ENCODE measurements at regions not wholly inside any gene's neighbourhood (a gene's known extent, or its start where the extent isn't known, plus 50 kb on each side); places are given as distances from the start of the nearest gene placed in this dataset.
A peak's percentile ranks its signal among the peaks of the same experiment; 100 is the strongest.
"Not testable (repeated sequence)": the region's sequence is repeated elsewhere in the genome, so short reads cannot be mapped to it uniquely, and the experiment has no call there.

- Histone ChIP-seq H3K4me1 (replicated peaks in 1 of 2) (no peaks in the 10 kb centered on the region), H3K27ac (no peak overlapping the region), H3K4me3 (no peak overlapping the region)
- ATAC-seq (replicated peaks in 6 of 8): no peak
- 24 to 97% (median 78%) methylated on average over 2 to 5 of the region's 5 CpGs for WGBS, 10 experiments
- in situ Hi-C loops (cut with MboI; ENCODE audit: low pct_unique_long_range_greater_than_20kb in 2 of 9, low sequenced_read_pairs in 9 of 9, unreplicated experiment in 9 of 9): no loop called here
These were observed 640.8 kb downstream of the TRIML1 start for GRCh38 chr4:188780028-188780427.

GRCh38 chr4:188780686-188781085, 641.4 kb downstream of the TRIML1 start:
- no peak for ATAC-seq (replicated peaks in 6 of 8)
- 17 to 100% (median 80%) methylated on average over 1 to 5 of the region's 5 CpGs; no CpG with 5 or more reads in 2 of the 10 experiments for WGBS, 10 experiments
- Histone ChIP-seq H3K27ac (no peak overlapping the region), H3K4me3 (no peak overlapping the region), H3K4me1 (replicated peaks in 1 of 2) (no peaks in the 10 kb centered on the region)
- in situ Hi-C loops (cut with MboI; ENCODE audit: low pct_unique_long_range_greater_than_20kb in 2 of 9, low sequenced_read_pairs in 9 of 9, unreplicated experiment in 9 of 9): no loop called here

- no peak overlapping the region for H3K27ac ChIP-seq
- ATAC-seq (replicated peaks in 6 of 8): no peak
- H3K4me1 ChIP-seq (replicated peaks in 1 of 2): no peaks in the 10 kb centered on the region
- no peak overlapping the region for H3K4me3 ChIP-seq
- in situ Hi-C loops (cut with MboI; ENCODE audit: low pct_unique_long_range_greater_than_20kb in 2 of 9, low sequenced_read_pairs in 9 of 9, unreplicated experiment in 9 of 9): no loop called here
- WGBS, 10 experiments: 13 to 78% (median 33%) methylated on average over 1 to 3 of the region's 3 CpGs; no CpG with 5 or more reads in 3 of the 10 experiments
These were observed 642.4 kb downstream of the TRIML1 start for GRCh38 chr4:188781655-188782054.

GRCh38 chr4:188783175-188783574, 643.9 kb downstream of the TRIML1 start:
- Histone ChIP-seq H3K27ac (no peak overlapping the region), H3K4me3 (no peak overlapping the region), H3K4me1 (replicated peaks in 1 of 2) (no peaks in the 10 kb centered on the region)
- ATAC-seq (replicated peaks in 6 of 8): no peak
- in situ Hi-C loops (cut with MboI; ENCODE audit: low pct_unique_long_range_greater_than_20kb in 2 of 9, low sequenced_read_pairs in 9 of 9, unreplicated experiment in 9 of 9): no loop called here
- 0 to 80% (median 38%) methylated on average over 1 to 4 of the region's 4 CpGs; no CpG with 5 or more reads in 2 of the 10 experiments for WGBS, 10 experiments

GRCh38 chr4:188783606-188784160, 644.4 kb downstream of the TRIML1 start:
- H3K4me3 ChIP-seq: no peak overlapping the region
- WGBS, 10 experiments: 0 to 100% (median 82%) methylated on average over 2 to 7 of the region's 7 CpGs; no CpG with 5 or more reads in 3 of the 10 experiments
- ATAC-seq (replicated peaks in 6 of 8): no peak
- in situ Hi-C loops (cut with MboI; ENCODE audit: low pct_unique_long_range_greater_than_20kb in 2 of 9, low sequenced_read_pairs in 9 of 9, unreplicated experiment in 9 of 9): no loop called here
- H3K27ac ChIP-seq: no peak overlapping the region
- no peaks in the 10 kb centered on the region for H3K4me1 ChIP-seq (replicated peaks in 1 of 2)

- in situ Hi-C loops (cut with MboI; ENCODE audit: low pct_unique_long_range_greater_than_20kb in 2 of 9, low sequenced_read_pairs in 9 of 9, unreplicated experiment in 9 of 9); H3K4me3 ChIP-seq; ATAC-seq (replicated peaks in 6 of 8); H3K4me1 ChIP-seq (replicated peaks in 1 of 2); H3K27ac ChIP-seq: not testable (repeated sequence)
- WGBS, 10 experiments: 95% methylated on average over 4 of the region's 46 CpGs; no CpG with 5 or more reads in 9 of the 10 experiments
These were observed 657.4 kb downstream of the TRIML1 start for GRCh38 chr4:188796600-188796999.

- in situ Hi-C loops (cut with MboI; ENCODE audit: low pct_unique_long_range_greater_than_20kb in 2 of 9, low sequenced_read_pairs in 9 of 9, unreplicated experiment in 9 of 9); ATAC-seq (replicated peaks in 6 of 8); H3K4me1 ChIP-seq (replicated peaks in 1 of 2); H3K4me3 ChIP-seq; H3K27ac ChIP-seq: not testable (repeated sequence)
- 83 to 100% (median 93%) methylated on average over 1 to 7 of the region's 32 CpGs; no CpG with 5 or more reads in 7 of the 10 experiments for WGBS, 10 experiments
These were observed 657.8 kb downstream of the TRIML1 start for GRCh38 chr4:188797011-188797410.

- 0 to 100% (median 53%) methylated on average over 1 to 4 of the region's 4 CpGs for WGBS, 10 experiments
- ATAC-seq (replicated peaks in 6 of 8): no peak
These were observed 665.6 kb downstream of the TRIML1 start for GRCh38 chr4:188804861-188805260.

GRCh38 chr4:188811121-188811520, 671.9 kb downstream of the TRIML1 start:
- Histone ChIP-seq H3K27ac (no peak overlapping the region), H3K4me1 (replicated peaks in 1 of 2) (no peaks in the 10 kb centered on the region), H3K4me3 (no peak overlapping the region)
- in situ Hi-C loops (cut with MboI; ENCODE audit: low pct_unique_long_range_greater_than_20kb in 2 of 9, low sequenced_read_pairs in 9 of 9, unreplicated experiment in 9 of 9): no loop called here
- ATAC-seq (replicated peaks in 6 of 8): no peak
- WGBS, 10 experiments: 0 to 100% (median 100%) methylated on average over 1 of the region's 1 CpG; no CpG with 5 or more reads in 4 of the 10 experiments

More at GRCh38 chr4:188804861-188805260, 665.6 kb downstream of the TRIML1 start:
- Histone ChIP-seq H3K27ac (no peak overlapping the region), H3K4me3 (no peak overlapping the region), H3K4me1 (replicated peaks in 1 of 2) (no peaks in the 10 kb centered on the region)
- in situ Hi-C loops (cut with MboI; ENCODE audit: low pct_unique_long_range_greater_than_20kb in 2 of 9, low sequenced_read_pairs in 9 of 9, unreplicated experiment in 9 of 9): no loop called here

GRCh38 chr4:188812644-188813043, 673.4 kb downstream of the TRIML1 start:
- peak in 1 of 8 experiments; percentile 25 for ATAC-seq (replicated peaks in 6 of 8)
- WGBS, 10 experiments: 0 to 100% (median 8%) methylated on average over 1 of the region's 1 CpG; no CpG with 5 or more reads in 4 of the 10 experiments
- Histone ChIP-seq H3K4me1 (replicated peaks in 1 of 2) (no peaks in the 10 kb centered on the region), H3K4me3 (no peak overlapping the region), H3K27ac (no peak overlapping the region)
- in situ Hi-C loops (cut with MboI; ENCODE audit: low pct_unique_long_range_greater_than_20kb in 2 of 9, low sequenced_read_pairs in 9 of 9, unreplicated experiment in 9 of 9): no loop called here

GRCh38 chr4:188818300-188818699, 679.1 kb downstream of the TRIML1 start:
- in situ Hi-C loops (cut with MboI; ENCODE audit: low pct_unique_long_range_greater_than_20kb in 2 of 9, low sequenced_read_pairs in 9 of 9, unreplicated experiment in 9 of 9): no loop called here
- 18 to 98% (median 93%) methylated on average over 2 to 6 of the region's 6 CpGs; no CpG with 5 or more reads in 1 of the 10 experiments for WGBS, 10 experiments
- Histone ChIP-seq H3K27ac (no peak overlapping the region), H3K4me1 (replicated peaks in 1 of 2) (no peaks in the 10 kb centered on the region), H3K4me3 (no peak overlapping the region)
- ATAC-seq (replicated peaks in 6 of 8): no peak

GRCh38 chr4:188819233-188819632, 680.0 kb downstream of the TRIML1 start:
- no peak overlapping the region for H3K4me3 ChIP-seq
- 0 to 93% (median 60%) methylated on average over 1 to 2 of the region's 2 CpGs; no CpG with 5 or more reads in 1 of the 10 experiments for WGBS, 10 experiments
- peak in 1 of 8 experiments; percentile 50 for ATAC-seq (replicated peaks in 6 of 8)
- H3K27ac ChIP-seq: no peak overlapping the region
- no peaks in the 10 kb centered on the region for H3K4me1 ChIP-seq (replicated peaks in 1 of 2)
- in situ Hi-C loops (cut with MboI; ENCODE audit: low pct_unique_long_range_greater_than_20kb in 2 of 9, low sequenced_read_pairs in 9 of 9, unreplicated experiment in 9 of 9): no loop called here

- H3K4me3 ChIP-seq: no peak overlapping the region
- 12 to 90% (median 80%) methylated on average over 3 to 8 of the region's 8 CpGs; no CpG with 5 or more reads in 1 of the 10 experiments for WGBS, 10 experiments
- no peaks in the 10 kb centered on the region for H3K4me1 ChIP-seq (replicated peaks in 1 of 2)
- no peak for ATAC-seq (replicated peaks in 6 of 8)
- H3K27ac ChIP-seq: no peak overlapping the region
- in situ Hi-C loops (cut with MboI; ENCODE audit: low pct_unique_long_range_greater_than_20kb in 2 of 9, low sequenced_read_pairs in 9 of 9, unreplicated experiment in 9 of 9): no loop called here
These were observed 682.3 kb downstream of the TRIML1 start for GRCh38 chr4:188821500-188821899.

GRCh38 chr4:188822698-188823097, 683.5 kb downstream of the TRIML1 start:
- H3K27ac ChIP-seq: no peak overlapping the region
- ATAC-seq (replicated peaks in 6 of 8): no peak
- in situ Hi-C loops (cut with MboI; ENCODE audit: low pct_unique_long_range_greater_than_20kb in 2 of 9, low sequenced_read_pairs in 9 of 9, unreplicated experiment in 9 of 9): no loop called here
- 21 to 100% (median 75%) methylated on average over 1 to 2 of the region's 2 CpGs; no CpG with 5 or more reads in 6 of the 10 experiments for WGBS, 10 experiments
- H3K4me3 ChIP-seq: no peak overlapping the region
- peaks cover 0 to 4% of the 10 kb centered on the region in 2 donors for H3K4me1 ChIP-seq (replicated peaks in 1 of 2)

Measured in motor neuron (in vitro differentiated cells).